ENCODE measurements at regions not wholly inside any gene's neighbourhood (a gene's known extent, or its start where the extent isn't known, plus 50 kb on each side); places are given as distances from the start of the nearest gene placed in this dataset.

DNA sequence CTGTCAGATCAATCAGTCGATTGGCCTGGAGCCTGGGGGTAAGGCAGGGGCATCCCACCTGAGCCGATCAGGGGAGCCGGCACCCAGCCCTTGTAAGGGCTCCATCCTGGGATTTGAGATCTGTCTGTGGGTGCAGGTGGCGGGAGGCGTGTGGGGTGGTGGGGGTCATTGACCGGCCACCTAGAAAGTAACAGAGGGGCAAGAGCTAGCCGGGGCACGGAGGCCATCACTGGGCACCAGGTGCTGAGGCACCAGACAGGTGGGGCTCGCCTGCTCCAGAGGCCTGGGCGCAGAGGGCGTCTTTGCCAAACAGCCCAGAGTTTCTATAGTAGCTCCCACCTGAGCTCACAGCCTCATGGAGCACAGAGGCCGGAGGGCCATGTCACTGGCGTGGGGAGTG, 55.5 kb upstream of the ADGRA1 start:
- Histone ChIP-seq H3K36me3 (no peaks in the 10 kb centered on the region), H3K27ac (no peak overlapping the region), H3K9me3 (no peaks in the 10 kb centered on the region), H3K27me3 (peaks cover 0 to 81% of the 10 kb centered on the region in 2 donors), H3K4me3 (no peak overlapping the region), H3K4me1 (no peaks in the 10 kb centered on the region)
- no peak for DNase-seq (ENCODE audit: low spot score in 2 of 2)
- intact Hi-C loops (cut with DNase I; ENCODE audit: low total_unique reads), result no loop called here
- TF ChIP-seq POLR2AphosphoS5 (IDR thresholded peaks at IDR 0.05) (no peak), POLR2A (IDR thresholded peaks at IDR 0.05) (no peak)
- TF ChIP-seq, protein P1, sequence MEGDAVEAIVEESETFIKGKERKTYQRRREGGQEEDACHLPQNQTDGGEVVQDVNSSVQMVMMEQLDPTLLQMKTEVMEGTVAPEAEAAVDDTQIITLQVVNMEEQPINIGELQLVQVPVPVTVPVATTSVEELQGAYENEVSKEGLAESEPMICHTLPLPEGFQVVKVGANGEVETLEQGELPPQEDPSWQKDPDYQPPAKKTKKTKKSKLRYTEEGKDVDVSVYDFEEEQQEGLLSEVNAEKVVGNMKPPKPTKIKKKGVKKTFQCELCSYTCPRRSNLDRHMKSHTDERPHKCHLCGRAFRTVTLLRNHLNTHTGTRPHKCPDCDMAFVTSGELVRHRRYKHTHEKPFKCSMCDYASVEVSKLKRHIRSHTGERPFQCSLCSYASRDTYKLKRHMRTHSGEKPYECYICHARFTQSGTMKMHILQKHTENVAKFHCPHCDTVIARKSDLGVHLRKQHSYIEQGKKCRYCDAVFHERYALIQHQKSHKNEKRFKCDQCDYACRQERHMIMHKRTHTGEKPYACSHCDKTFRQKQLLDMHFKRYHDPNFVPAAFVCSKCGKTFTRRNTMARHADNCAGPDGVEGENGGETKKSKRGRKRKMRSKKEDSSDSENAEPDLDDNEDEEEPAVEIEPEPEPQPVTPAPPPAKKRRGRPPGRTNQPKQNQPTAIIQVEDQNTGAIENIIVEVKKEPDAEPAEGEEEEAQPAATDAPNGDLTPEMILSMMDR (IDR thresholded peaks at IDR 0.05), result no peak

DNA sequence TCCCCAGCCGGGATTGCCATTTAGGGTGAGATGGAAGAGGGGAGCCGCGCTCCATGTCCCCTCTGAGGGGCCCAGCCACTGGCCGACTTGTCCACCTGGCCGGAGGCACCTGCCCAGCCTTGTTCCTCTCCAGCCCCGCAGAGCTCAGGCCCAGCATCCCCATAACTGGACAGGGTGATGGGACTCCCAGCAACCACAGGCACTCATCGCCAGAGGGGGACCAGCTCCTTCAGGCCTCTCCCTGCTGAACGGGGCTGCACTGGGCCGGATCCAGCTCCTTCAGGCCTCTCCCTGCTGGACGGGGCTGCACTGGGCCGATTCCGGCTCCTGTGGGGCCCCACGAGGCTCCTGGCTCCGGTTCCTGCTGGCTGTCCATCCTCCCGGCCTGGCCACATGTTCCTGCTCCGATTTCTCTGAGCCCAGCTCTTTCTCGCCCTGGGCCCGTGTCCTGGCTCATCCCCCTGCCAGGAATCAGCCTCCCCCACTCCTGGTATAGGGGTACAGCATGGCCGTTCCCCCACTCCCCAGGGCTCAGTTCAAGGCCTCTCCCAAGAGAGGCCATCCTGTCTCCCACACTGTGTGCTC, 56.1 kb upstream of the ADGRA1 start:
- Histone ChIP-seq H3K4me3 (no peak overlapping the region), H3K36me3 (no peaks in the 10 kb centered on the region), H3K27me3 (peaks cover 0 to 85% of the 10 kb centered on the region in 2 donors), H3K9me3 (no peaks in the 10 kb centered on the region), H3K4me1 (no peaks in the 10 kb centered on the region), H3K27ac (no peak overlapping the region)
- TF ChIP-seq POLR2A (IDR thresholded peaks at IDR 0.05), result no peak
- no peak for TF ChIP-seq POLR2AphosphoS5 (IDR thresholded peaks at IDR 0.05)
- TF ChIP-seq, protein P1 (IDR thresholded peaks at IDR 0.05), result no peak
- no peak for DNase-seq (ENCODE audit: low spot score in 2 of 2)
- intact Hi-C loops (cut with DNase I; ENCODE audit: low total_unique reads), result no loop called here

DNA sequence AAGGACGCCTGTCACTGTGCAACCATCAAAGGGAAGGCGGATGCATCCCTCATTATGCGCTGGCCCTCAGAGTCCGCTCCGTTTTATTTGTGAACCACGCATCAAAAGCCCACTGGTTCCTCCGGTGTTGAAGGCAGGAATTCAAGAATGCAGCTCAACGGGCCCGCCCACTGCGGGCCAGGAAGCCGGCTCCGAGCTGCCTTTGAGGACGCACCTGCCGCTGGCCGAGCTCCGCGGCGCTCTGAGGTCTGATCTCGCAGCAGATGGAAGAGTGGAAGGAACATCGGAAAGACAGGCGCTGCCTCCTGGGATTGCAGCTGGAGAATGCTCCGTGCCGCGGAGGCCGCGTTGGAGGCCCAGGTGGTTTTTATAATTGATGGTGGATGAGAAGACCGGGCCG, 56.9 kb upstream of the ADGRA1 start:
- no peaks in the 10 kb centered on the region for H3K36me3 ChIP-seq
- peaks cover 0 to 85% of the 10 kb centered on the region in 2 donors for H3K27me3 ChIP-seq
- no peaks in the 10 kb centered on the region for H3K9me3 ChIP-seq
- intact Hi-C loops (cut with DNase I; ENCODE audit: low total_unique reads), result no loop called here
- no peak overlapping the region for H3K27ac ChIP-seq
- H3K4me1 ChIP-seq, result no peaks in the 10 kb centered on the region
- TF ChIP-seq, protein P1 (IDR thresholded peaks at IDR 0.05), result no peak
- TF ChIP-seq POLR2AphosphoS5 (IDR thresholded peaks at IDR 0.05) (no peak), POLR2A (IDR thresholded peaks at IDR 0.05) (no peak)
- DNase-seq (ENCODE audit: low spot score in 2 of 2), result no peak
- H3K4me3 ChIP-seq, result no peak overlapping the region

DNA sequence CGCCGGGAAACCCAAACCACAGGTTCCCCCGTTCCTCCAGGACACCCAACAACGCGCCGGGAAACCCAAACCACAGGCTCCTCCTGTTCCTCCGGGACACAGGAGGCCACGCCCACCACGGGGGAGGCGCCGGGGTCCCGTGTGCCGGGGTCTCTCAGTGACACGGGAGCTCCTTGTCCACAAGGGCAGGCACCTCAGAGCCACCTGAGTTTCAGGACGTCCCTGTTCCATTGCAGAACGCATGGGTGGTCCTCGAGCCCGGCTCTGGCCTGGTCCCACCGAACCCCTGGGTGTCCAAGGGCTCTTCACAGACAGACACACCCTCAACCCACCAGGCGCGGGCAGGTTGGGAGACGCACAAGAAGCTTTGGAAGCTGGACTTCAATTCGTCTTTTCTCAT, 57.6 kb upstream of the ADGRA1 start:
- H3K4me1 ChIP-seq, result no peaks in the 10 kb centered on the region
- H3K9me3 ChIP-seq, result no peaks in the 10 kb centered on the region
- no peak overlapping the region for H3K4me3 ChIP-seq
- no peak overlapping the region for H3K27ac ChIP-seq
- intact Hi-C loops (cut with DNase I; ENCODE audit: low total_unique reads), result no loop called here
- no peak for TF ChIP-seq POLR2A (IDR thresholded peaks at IDR 0.05)
- TF ChIP-seq, protein P1 (IDR thresholded peaks at IDR 0.05), result no peak
- no peak for TF ChIP-seq POLR2AphosphoS5 (IDR thresholded peaks at IDR 0.05)
- H3K27me3 ChIP-seq, result peaks cover 0 to 88% of the 10 kb centered on the region in 2 donors
- no peak for DNase-seq (ENCODE audit: low spot score in 2 of 2)
- no peaks in the 10 kb centered on the region for H3K36me3 ChIP-seq

DNA sequence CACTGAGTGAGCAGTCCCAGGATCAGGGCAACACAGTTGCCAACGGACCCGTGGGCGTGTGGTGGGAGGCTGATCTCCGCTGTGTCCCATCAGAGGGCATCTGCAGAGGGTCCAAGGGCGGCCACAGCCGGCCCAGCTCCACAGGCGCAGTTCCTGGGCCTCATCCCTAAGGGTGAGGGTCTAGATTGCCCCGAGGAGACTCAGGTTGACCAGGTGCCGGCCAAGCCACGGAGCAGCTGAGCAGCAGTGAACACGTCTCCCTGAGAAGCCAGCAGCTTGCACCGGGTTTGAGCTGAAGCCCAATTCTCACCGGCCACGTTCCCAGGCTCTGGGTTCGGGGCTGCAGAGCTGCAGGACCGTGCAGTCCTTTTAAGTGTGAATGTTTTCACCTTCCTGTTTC, 58.8 kb upstream of the ADGRA1 start:
- intact Hi-C loops (cut with DNase I; ENCODE audit: low total_unique reads), result no loop called here
- no peak for TF ChIP-seq POLR2AphosphoS5 (IDR thresholded peaks at IDR 0.05)
- no peak for TF ChIP-seq POLR2A (IDR thresholded peaks at IDR 0.05)
- TF ChIP-seq, protein P1 (IDR thresholded peaks at IDR 0.05), result no peak
- no peaks in the 10 kb centered on the region for H3K4me1 ChIP-seq
- H3K4me3 ChIP-seq, result no peak overlapping the region
- no peaks in the 10 kb centered on the region for H3K9me3 ChIP-seq
- DNase-seq (ENCODE audit: low spot score in 2 of 2), result no peak
- H3K27me3 ChIP-seq, result peaks cover 0 to 95% of the 10 kb centered on the region in 2 donors
- H3K36me3 ChIP-seq, result no peaks in the 10 kb centered on the region
- no peak overlapping the region for H3K27ac ChIP-seq
